ENCODE measurements at regions not wholly inside any gene's neighbourhood (a gene's known extent, or its start where the extent isn't known, plus 50 kb on each side); places are given as distances from the start of the nearest gene placed in this dataset.

GRCh38 chr2:64396001-64396400, 58.0 kb upstream of the LGALSL start:
- no peak for DNase-seq
- Mint-ChIP-seq H3K27ac (peak overlapping the region in 1 of 7 donors; percentile 54), H3K36me3 (no peaks in the 10 kb centered on the region), H3K9me3 (peaks cover 2 to 9% (median 6%) of the 10 kb centered on the region in 7 donors), H3K4me1 (peaks cover 26% of the 10 kb centered on the region), H3K27me3 (ENCODE audit: low read depth in 3 of 3) (peaks cover 0 to 1% (median 0%) of the 10 kb centered on the region in 3 donors), H3K4me3 (no peak overlapping the region)
- H2AFZ ChIP-seq (ENCODE audit: insufficient read depth, low read depth, low read length, poor library complexity, severe bottlenecking): no peak overlapping the region
- no peak overlapping the region for H3K4me2 ChIP-seq (replicated peaks; ENCODE audit: extremely low read depth, low read length, poor library complexity, severe bottlenecking)
- WGBS (ENCODE audit: insufficient coverage): 86% methylated on average over 4 of the region's 5 CpGs
- TF ChIP-seq, protein P1, sequence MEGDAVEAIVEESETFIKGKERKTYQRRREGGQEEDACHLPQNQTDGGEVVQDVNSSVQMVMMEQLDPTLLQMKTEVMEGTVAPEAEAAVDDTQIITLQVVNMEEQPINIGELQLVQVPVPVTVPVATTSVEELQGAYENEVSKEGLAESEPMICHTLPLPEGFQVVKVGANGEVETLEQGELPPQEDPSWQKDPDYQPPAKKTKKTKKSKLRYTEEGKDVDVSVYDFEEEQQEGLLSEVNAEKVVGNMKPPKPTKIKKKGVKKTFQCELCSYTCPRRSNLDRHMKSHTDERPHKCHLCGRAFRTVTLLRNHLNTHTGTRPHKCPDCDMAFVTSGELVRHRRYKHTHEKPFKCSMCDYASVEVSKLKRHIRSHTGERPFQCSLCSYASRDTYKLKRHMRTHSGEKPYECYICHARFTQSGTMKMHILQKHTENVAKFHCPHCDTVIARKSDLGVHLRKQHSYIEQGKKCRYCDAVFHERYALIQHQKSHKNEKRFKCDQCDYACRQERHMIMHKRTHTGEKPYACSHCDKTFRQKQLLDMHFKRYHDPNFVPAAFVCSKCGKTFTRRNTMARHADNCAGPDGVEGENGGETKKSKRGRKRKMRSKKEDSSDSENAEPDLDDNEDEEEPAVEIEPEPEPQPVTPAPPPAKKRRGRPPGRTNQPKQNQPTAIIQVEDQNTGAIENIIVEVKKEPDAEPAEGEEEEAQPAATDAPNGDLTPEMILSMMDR (IDR thresholded peaks at IDR 0.05): no peak
- H3K9ac ChIP-seq (ENCODE audit: insufficient read depth, low read length, poor library complexity, severe bottlenecking): no peak overlapping the region
- H3K9me3 ChIP-seq (replicated peaks in 1 of 2; ENCODE audit: control insufficient read depth in 1 of 2, insufficient read depth in 1 of 2, low read length in 2 of 2): peaks cover 0 to 6% of the 10 kb centered on the region in 2 donors
- H3K4me1 ChIP-seq (ENCODE audit: control insufficient read depth in 1 of 2, insufficient read depth in 2 of 2, low read length in 2 of 2): peaks cover 12 to 13% of the 10 kb centered on the region in 2 donors
- intact Hi-C loops (cut with micrococcal nuclease): no loop called here
- no peaks in the 10 kb centered on the region for H3K27me3 ChIP-seq (ENCODE audit: control insufficient read depth in 2 of 2, insufficient read depth in 2 of 2, low read length in 2 of 2)
- no peaks in the 10 kb centered on the region for H4K20me1 ChIP-seq (ENCODE audit: insufficient read depth, low read length)
- no peak overlapping the region for H3K27ac ChIP-seq (ENCODE audit: low read depth in 1 of 2, low read length in 2 of 2)
- H3K4me3 ChIP-seq (replicated peaks in 1 of 3; ENCODE audit: low read depth in 2 of 3, low read length in 3 of 3): no peak overlapping the region
- no peaks in the 10 kb centered on the region for H3K79me2 ChIP-seq (ENCODE audit: insufficient read depth, low read length)
- H3K36me3 ChIP-seq (replicated peaks in 1 of 2; ENCODE audit: control insufficient read depth in 1 of 2, insufficient read depth in 2 of 2, low read length in 2 of 2): no peaks in the 10 kb centered on the region

DNA sequence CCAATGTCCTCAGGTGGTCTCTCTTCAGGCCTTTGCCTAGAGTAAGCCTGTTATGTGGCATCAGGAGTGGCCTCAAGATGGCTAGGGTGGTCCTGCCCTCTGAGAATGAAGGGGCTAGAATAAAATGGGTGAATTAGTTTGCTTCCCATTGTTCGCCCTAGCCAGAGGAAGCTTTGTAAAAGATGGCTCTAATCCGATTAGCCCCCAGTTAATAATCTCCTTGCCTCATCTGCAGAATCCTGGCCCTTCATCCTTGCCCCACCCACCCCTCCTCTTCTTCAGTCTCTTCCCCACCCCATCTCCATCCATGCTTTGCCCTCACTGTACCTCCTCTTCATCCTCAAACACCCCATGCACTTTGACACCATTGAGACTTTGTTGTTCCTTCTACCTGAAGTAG, 57.4 kb upstream of the LGALSL start:
- TF ChIP-seq, protein P1 (IDR thresholded peaks at IDR 0.05): no peak
- H3K36me3 ChIP-seq (replicated peaks in 1 of 2; ENCODE audit: control insufficient read depth in 1 of 2, insufficient read depth in 2 of 2, low read length in 2 of 2): no peaks in the 10 kb centered on the region
- H2AFZ ChIP-seq (ENCODE audit: insufficient read depth, low read depth, low read length, poor library complexity, severe bottlenecking): no peak overlapping the region
- peaks cover 12 to 13% of the 10 kb centered on the region in 2 donors for H3K4me1 ChIP-seq (ENCODE audit: control insufficient read depth in 1 of 2, insufficient read depth in 2 of 2, low read length in 2 of 2)
- no peaks in the 10 kb centered on the region for H3K27me3 ChIP-seq (ENCODE audit: control insufficient read depth in 2 of 2, insufficient read depth in 2 of 2, low read length in 2 of 2)
- H4K20me1 ChIP-seq (ENCODE audit: insufficient read depth, low read length): no peaks in the 10 kb centered on the region
- H3K79me2 ChIP-seq (ENCODE audit: insufficient read depth, low read length): no peaks in the 10 kb centered on the region
- H3K36me3 Mint-ChIP-seq: no peaks in the 10 kb centered on the region
- no peak overlapping the region for H3K9ac ChIP-seq (ENCODE audit: insufficient read depth, low read length, poor library complexity, severe bottlenecking)
- peaks cover 0 to 4% (median 0%) of the 10 kb centered on the region in 3 donors for H3K27me3 Mint-ChIP-seq (ENCODE audit: low read depth in 3 of 3)
- no peak overlapping the region for H3K4me3 Mint-ChIP-seq
- H3K4me1 Mint-ChIP-seq: peaks cover 25% of the 10 kb centered on the region
- intact Hi-C loops (cut with micrococcal nuclease): no loop called here
- DNase-seq: no peak
- H3K9me3 ChIP-seq (replicated peaks in 1 of 2; ENCODE audit: control insufficient read depth in 1 of 2, insufficient read depth in 1 of 2, low read length in 2 of 2): peaks cover 0 to 5% of the 10 kb centered on the region in 2 donors
- peaks cover 0 to 6% (median 3%) of the 10 kb centered on the region in 7 donors for H3K9me3 Mint-ChIP-seq
- H3K4me2 ChIP-seq (replicated peaks; ENCODE audit: extremely low read depth, low read length, poor library complexity, severe bottlenecking): no peak overlapping the region
- no peak overlapping the region for H3K27ac ChIP-seq (ENCODE audit: low read depth in 1 of 2, low read length in 2 of 2)
- WGBS (ENCODE audit: insufficient coverage): no CpG with 5 or more reads among the region's 2 CpGs
- no peak overlapping the region for H3K27ac Mint-ChIP-seq
- no peak overlapping the region for H3K4me3 ChIP-seq (replicated peaks in 1 of 3; ENCODE audit: low read depth in 2 of 3, low read length in 3 of 3)
